ENCODE measurements at regions not wholly inside any gene's neighbourhood (a gene's known extent, or its start where the extent isn't known, plus 50 kb on each side); places are given as distances from the start of the nearest gene placed in this dataset.
A peak's percentile ranks its signal among the peaks of the same experiment; 100 is the strongest.

DNA sequence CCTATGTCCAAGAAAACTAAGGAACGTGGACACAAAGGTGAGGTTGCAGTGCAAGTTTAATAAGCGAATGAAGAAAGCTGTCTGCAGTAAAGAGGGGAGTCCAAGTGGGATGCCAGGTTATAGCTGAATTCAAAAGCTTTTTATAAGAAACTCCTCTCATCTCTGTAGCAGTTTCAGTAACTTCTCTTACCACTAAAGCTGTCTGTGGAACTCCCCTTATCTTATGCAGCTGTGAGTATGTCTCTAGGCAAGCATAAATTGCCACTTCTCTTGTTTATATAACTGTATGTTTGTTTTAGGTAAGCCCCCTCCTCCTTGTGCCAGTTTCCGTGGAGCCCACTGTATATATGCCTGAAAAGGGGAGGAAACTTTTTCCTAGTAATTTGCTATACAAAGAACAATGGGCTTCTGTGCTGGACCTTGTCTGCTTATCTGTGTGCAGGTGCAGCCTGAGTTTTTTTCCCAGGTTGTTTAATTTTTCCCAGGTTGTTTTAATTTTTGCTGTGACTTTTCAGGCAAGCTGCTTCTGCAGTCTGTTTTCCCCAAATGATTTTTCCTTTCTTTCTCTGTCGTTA lies 875.1 kb upstream of the EPHA6 start:
- Mint-ChIP-seq H3K36me3 (ENCODE audit: low read depth, unreplicated experiment) (no peaks in the 10 kb centered on the region), H3K27me3 (ENCODE audit: low read depth, unreplicated experiment) (no peaks in the 10 kb centered on the region), H3K27ac (ENCODE audit: unreplicated experiment) (no peak overlapping the region), H3K9me3 (ENCODE audit: unreplicated experiment) (peaks cover 2% of the 10 kb centered on the region), H3K4me3 (ENCODE audit: unreplicated experiment) (no peak overlapping the region), H3K4me1 (ENCODE audit: low read depth, unreplicated experiment) (no peaks in the 10 kb centered on the region)
- no peak for TF ChIP-seq CTCF (IDR thresholded peaks at IDR 0.05; ENCODE audit: insufficient read depth, low read depth, low read length)
- TF ChIP-seq EZH2 (IDR thresholded peaks at IDR 0.05; ENCODE audit: insufficient read depth, low read length): no peak
- H3K36me3 ChIP-seq (ENCODE audit: insufficient read depth, low read length): no peaks in the 10 kb centered on the region
- no peak for FAIRE-seq
- no peaks in the 10 kb centered on the region for H3K79me2 ChIP-seq (ENCODE audit: insufficient read depth, low read length)
- peak overlapping the region; percentile 31 for H2AFZ ChIP-seq (ENCODE audit: low read depth, low read length)
- H3K27ac ChIP-seq (ENCODE audit: low read depth, low read length): no peak overlapping the region
- no peak for DNase-seq (ENCODE audit: low read depth)
- no peaks in the 10 kb centered on the region for H3K9me3 ChIP-seq (ENCODE audit: insufficient read depth, low read depth, low read length)
- no peak overlapping the region for H3K4me3 ChIP-seq (ENCODE audit: insufficient read depth, low read depth, low read length)
- H3K4me1 ChIP-seq (ENCODE audit: insufficient read depth, low read length): no peaks in the 10 kb centered on the region
- no peaks in the 10 kb centered on the region for H4K20me1 ChIP-seq (ENCODE audit: insufficient read depth, low read length)
- no peak overlapping the region for H3K4me2 ChIP-seq (ENCODE audit: low read length)
- H3K27me3 ChIP-seq (ENCODE audit: insufficient read depth, low read length): no peaks in the 10 kb centered on the region
- no peak overlapping the region for H3K9ac ChIP-seq (ENCODE audit: low read length)

GRCh38 chr3:95965704-95966336 lies 848.6 kb upstream of the EPHA6 start:
- DNase-seq (ENCODE audit: low read depth): no peak
- no peaks in the 10 kb centered on the region for H3K27me3 ChIP-seq (ENCODE audit: insufficient read depth, low read length)
- H3K9me3 ChIP-seq (ENCODE audit: insufficient read depth, low read depth, low read length): no peaks in the 10 kb centered on the region
- H3K4me2 ChIP-seq (ENCODE audit: low read length): no peak overlapping the region
- no peak for FAIRE-seq
- Mint-ChIP-seq H3K27ac (ENCODE audit: unreplicated experiment) (no peak overlapping the region), H3K9me3 (ENCODE audit: unreplicated experiment) (no peaks in the 10 kb centered on the region), H3K4me1 (ENCODE audit: low read depth, unreplicated experiment) (no peaks in the 10 kb centered on the region), H3K36me3 (ENCODE audit: low read depth, unreplicated experiment) (no peaks in the 10 kb centered on the region), H3K4me3 (ENCODE audit: unreplicated experiment) (no peak overlapping the region), H3K27me3 (ENCODE audit: low read depth, unreplicated experiment) (no peaks in the 10 kb centered on the region)
- no peaks in the 10 kb centered on the region for H3K36me3 ChIP-seq (ENCODE audit: insufficient read depth, low read length)
- no peak overlapping the region for H2AFZ ChIP-seq (ENCODE audit: low read depth, low read length)
- TF ChIP-seq EZH2 (IDR thresholded peaks at IDR 0.05; ENCODE audit: insufficient read depth, low read length): no peak
- TF ChIP-seq CTCF (IDR thresholded peaks at IDR 0.05; ENCODE audit: insufficient read depth, low read depth, low read length): no peak
- H3K79me2 ChIP-seq (ENCODE audit: insufficient read depth, low read length): no peaks in the 10 kb centered on the region
- H3K27ac ChIP-seq (ENCODE audit: low read depth, low read length): no peak overlapping the region
- no peak overlapping the region for H3K4me3 ChIP-seq (ENCODE audit: insufficient read depth, low read depth, low read length)
- H3K9ac ChIP-seq (ENCODE audit: low read length): no peak overlapping the region
- H4K20me1 ChIP-seq (ENCODE audit: insufficient read depth, low read length): no peaks in the 10 kb centered on the region
- H3K4me1 ChIP-seq (ENCODE audit: insufficient read depth, low read length): no peaks in the 10 kb centered on the region

DNA sequence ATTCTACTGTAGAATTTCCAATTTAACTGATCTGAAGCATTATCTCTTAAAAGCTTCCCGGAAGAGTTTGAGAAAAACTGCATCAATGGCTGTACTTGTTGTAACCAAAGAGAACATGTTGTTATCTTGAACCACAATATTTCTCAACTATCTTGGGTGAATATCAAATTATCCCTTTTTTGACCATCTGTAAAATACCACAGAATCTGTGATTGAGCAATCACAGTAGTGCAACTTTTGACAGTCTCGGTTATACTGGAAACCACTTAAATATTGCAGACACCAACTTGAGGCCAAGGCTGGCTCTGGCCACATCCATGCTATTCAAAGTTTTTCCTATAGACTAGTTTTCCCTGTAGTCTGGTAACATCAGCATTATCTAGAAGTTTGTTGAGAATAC lies 842.8 kb upstream of the EPHA6 start:
- H4K20me1 ChIP-seq (ENCODE audit: insufficient read depth, low read length): no peaks in the 10 kb centered on the region
- H3K4me1 ChIP-seq (ENCODE audit: insufficient read depth, low read length): no peaks in the 10 kb centered on the region
- no peaks in the 10 kb centered on the region for H3K4me1 Mint-ChIP-seq (ENCODE audit: low read depth, unreplicated experiment)
- H3K27me3 Mint-ChIP-seq (ENCODE audit: low read depth, unreplicated experiment): no peaks in the 10 kb centered on the region
- H3K4me3 Mint-ChIP-seq (ENCODE audit: unreplicated experiment): no peak overlapping the region
- H3K36me3 Mint-ChIP-seq (ENCODE audit: low read depth, unreplicated experiment): peaks cover 2% of the 10 kb centered on the region
- no peak for FAIRE-seq
- no peak overlapping the region for H3K9ac ChIP-seq (ENCODE audit: low read length)
- H3K9me3 ChIP-seq (ENCODE audit: insufficient read depth, low read depth, low read length): no peaks in the 10 kb centered on the region
- no peak overlapping the region for H2AFZ ChIP-seq (ENCODE audit: low read depth, low read length)
- H3K36me3 ChIP-seq (ENCODE audit: insufficient read depth, low read length): no peaks in the 10 kb centered on the region
- DNase-seq (ENCODE audit: low read depth): peak; percentile 0
- no peak overlapping the region for H3K4me2 ChIP-seq (ENCODE audit: low read length)
- no peaks in the 10 kb centered on the region for H3K79me2 ChIP-seq (ENCODE audit: insufficient read depth, low read length)
- TF ChIP-seq CTCF (IDR thresholded peaks at IDR 0.05; ENCODE audit: insufficient read depth, low read depth, low read length): no peak
- TF ChIP-seq EZH2 (IDR thresholded peaks at IDR 0.05; ENCODE audit: insufficient read depth, low read length): no peak
- H3K9me3 Mint-ChIP-seq (ENCODE audit: unreplicated experiment): no peaks in the 10 kb centered on the region
- no peaks in the 10 kb centered on the region for H3K27me3 ChIP-seq (ENCODE audit: insufficient read depth, low read length)
- H3K4me3 ChIP-seq (ENCODE audit: insufficient read depth, low read depth, low read length): no peak overlapping the region
- H3K27ac ChIP-seq (ENCODE audit: low read depth, low read length): no peak overlapping the region
- no peak overlapping the region for H3K27ac Mint-ChIP-seq (ENCODE audit: unreplicated experiment)

Data from astrocyte (in vitro differentiated cells and primary cell).